ENCODE measurements at regions not wholly inside any gene's neighbourhood (a gene's known extent, or its start where the extent isn't known, plus 50 kb on each side); places are given as distances from the start of the nearest gene placed in this dataset.
"Not testable (repeated sequence)": the region's sequence is repeated elsewhere in the genome, so short reads cannot be mapped to it uniquely, and the experiment has no call there.

- no peak for DNase-seq (ENCODE audit: low read depth)
These were observed 1112.5 kb downstream of the TECRL start for GRCh38 chr4:63296773-63297172.

GRCh38 chr4:63275491-63275890, 1133.8 kb downstream of the TECRL start:
- no peak for DNase-seq (ENCODE audit: low read depth)

GRCh38 chr4:63269156-63269555, 1140.1 kb downstream of the TECRL start:
- DNase-seq (ENCODE audit: low read depth) = no peak

GRCh38 chr4:63233671-63234070, 1175.6 kb downstream of the TECRL start:
- no peak for DNase-seq (ENCODE audit: low read depth)

- no peak for DNase-seq (ENCODE audit: low read depth)
These were observed 1177.2 kb downstream of the TECRL start for GRCh38 chr4:63232058-63232457.

- no peak for DNase-seq (ENCODE audit: low read depth)
These were observed 1183.0 kb downstream of the TECRL start for GRCh38 chr4:63226229-63226628.

GRCh38 chr4:63222466-63222865, 1186.8 kb downstream of the TECRL start:
- no peak for DNase-seq (ENCODE audit: low read depth)

GRCh38 chr4:63221477-63221876, 1187.8 kb downstream of the TECRL start:
- DNase-seq (ENCODE audit: low read depth) = no peak

- no peak for DNase-seq (ENCODE audit: low read depth)
These were observed 1190.4 kb downstream of the TECRL start for GRCh38 chr4:63218856-63219255.

- DNase-seq (ENCODE audit: low read depth) = no peak
These were observed 1195.2 kb downstream of the TECRL start for GRCh38 chr4:63214076-63214475.

GRCh38 chr4:63211776-63212479, 1197.3 kb downstream of the TECRL start:
- DNase-seq (ENCODE audit: low read depth) = no peak

GRCh38 chr4:63211375-63211774, 1197.9 kb downstream of the TECRL start:
- DNase-seq (ENCODE audit: low read depth) = no peak

GRCh38 chr4:63193029-63193428, 1216.2 kb downstream of the TECRL start:
- DNase-seq (ENCODE audit: low read depth) = not testable (repeated sequence)

- DNase-seq (ENCODE audit: low read depth) = no peak
These were observed 1237.9 kb downstream of the TECRL start for GRCh38 chr4:63171341-63171740.

- DNase-seq (ENCODE audit: low read depth) = no peak
These were observed 1238.3 kb downstream of the TECRL start for GRCh38 chr4:63170923-63171322.

- no peak for DNase-seq (ENCODE audit: low read depth)
These were observed 1239.4 kb downstream of the TECRL start for GRCh38 chr4:63169836-63170235.

GRCh38 chr4:63155561-63155960, 1253.7 kb downstream of the TECRL start:
- no peak for DNase-seq (ENCODE audit: low read depth)

GRCh38 chr4:63123441-63123840, 1285.8 kb downstream of the TECRL start:
- no peak for DNase-seq (ENCODE audit: low read depth)

GRCh38 chr4:63122955-63123354, 1286.3 kb downstream of the TECRL start:
- no peak for DNase-seq (ENCODE audit: low read depth)

- no peak for DNase-seq (ENCODE audit: low read depth)
These were observed 1302.7 kb downstream of the TECRL start for GRCh38 chr4:63106600-63106999.

- DNase-seq (ENCODE audit: low read depth) = no peak
These were observed 1303.4 kb downstream of the TECRL start for GRCh38 chr4:63105839-63106238.

GRCh38 chr4:63090641-63091040, 1318.6 kb downstream of the TECRL start:
- no peak for DNase-seq (ENCODE audit: low read depth)

- no peak for DNase-seq (ENCODE audit: low read depth)
These were observed 1324.2 kb downstream of the TECRL start for GRCh38 chr4:63085091-63085490.

GRCh38 chr4:63080934-63081333, 1328.3 kb downstream of the TECRL start:
- no peak for DNase-seq (ENCODE audit: low read depth)
